Loucy (cell line): ENCODE measurements at regions not wholly inside any gene's neighbourhood (a gene's known extent, or its start where the extent isn't known, plus 50 kb on each side); places are given as distances from the start of the nearest gene placed in this dataset.

ENCODE experiments used
- CTCF ChIP-seq: fragments of 200-600 bp; sonication (generic); conservative IDR thresholded peaks from 2 replicates; pipeline ENCODE4 v1.5.1; 2014; ENCODE audit warnings: mild to moderate bottlenecking, antibody characterized with exemption, low read length
- EZH2phosphoT487 ChIP-seq: fragments of 200-600 bp; IDR thresholded peaks from 2 replicates; pipeline ENCODE4 v1.6.1; 2018; ENCODE audit warnings: antibody characterized with exemption, mild to moderate bottlenecking, moderate library complexity, borderline replicate concordance

DNA sequence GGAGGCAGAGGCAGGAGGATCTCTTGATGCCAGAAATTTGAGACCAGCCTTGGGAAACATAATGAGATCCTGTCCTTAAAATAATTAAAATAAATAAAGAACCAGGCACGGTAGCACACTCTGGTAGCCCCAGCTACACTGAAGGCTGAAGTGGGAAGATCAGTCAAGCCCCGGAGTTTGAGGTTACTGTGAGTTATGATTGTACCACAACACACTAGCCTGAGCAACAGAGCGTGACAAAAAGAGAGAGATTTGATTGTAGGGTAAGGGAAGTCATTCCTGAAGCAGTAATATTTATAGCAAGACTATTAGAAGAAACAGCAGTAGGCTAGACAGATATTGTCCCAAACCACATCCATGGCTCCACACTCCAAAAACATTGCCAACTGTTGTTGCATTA is 1408.4 kb upstream of the TENM4 start:
- TF ChIP-seq CTCF (no peak), EZH2phosphoT487 (no peak)
